ENCODE measurements at regions not wholly inside any gene's neighbourhood (a gene's known extent, or its start where the extent isn't known, plus 50 kb on each side); places are given as distances from the start of the nearest gene placed in this dataset.

GRCh38 chr6:22445946-22446345 is 123.4 kb upstream of the HDGFL1 start:
- TF ChIP-seq CTCF (conservative IDR thresholded peaks at IDR 0.05 in 1 of 2, IDR thresholded peaks at IDR 0.05 in 1 of 2; ENCODE audit: low read depth in 1 of 2, low read length in 2 of 2), result no peak
- no peak for TF ChIP-seq EZH2 (IDR thresholded peaks at IDR 0.05; ENCODE audit: low read length, missing control alignments)
